ENCODE measurements at regions not wholly inside any gene's neighbourhood (a gene's known extent, or its start where the extent isn't known, plus 50 kb on each side); places are given as distances from the start of the nearest gene placed in this dataset.

- H3K9me3 ChIP-seq (replicated peaks; ENCODE audit: control insufficient read depth, insufficient read depth, low read length), result no peaks in the 10 kb centered on the region
- no TSS peak for BruUV-seq (replicated peaks)
- H4K20me1 ChIP-seq (replicated peaks; ENCODE audit: control insufficient read depth, extremely low read depth, insufficient read depth, low read length), result no peaks in the 10 kb centered on the region
- dilution Hi-C loops (cut with MboI; ENCODE audit: extremely low pct_ligation_motif_present, low sequenced_read_pairs) (no loop called here), intact Hi-C loops (cut with micrococcal nuclease) (no loop called here)
- H3K36me3 ChIP-seq (ENCODE audit: control insufficient read depth in 2 of 2, extremely low read depth in 1 of 2, insufficient read depth in 2 of 2, low read length in 2 of 2), result no peaks in the 10 kb centered on the region
- H3K79me2 ChIP-seq (ENCODE audit: control insufficient read depth, insufficient read depth, low read length), result no peaks in the 10 kb centered on the region
- no peak overlapping the region for H3K4me2 ChIP-seq (ENCODE audit: insufficient read depth, low read length)
- H3K9me1 ChIP-seq (replicated peaks; ENCODE audit: control insufficient read depth, extremely low read depth, insufficient read depth, low read length), result no peaks in the 10 kb centered on the region
- TF ChIP-seq, protein P1, sequence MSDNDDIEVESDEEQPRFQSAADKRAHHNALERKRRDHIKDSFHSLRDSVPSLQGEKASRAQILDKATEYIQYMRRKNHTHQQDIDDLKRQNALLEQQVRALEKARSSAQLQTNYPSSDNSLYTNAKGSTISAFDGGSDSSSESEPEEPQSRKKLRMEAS (IDR thresholded peaks at IDR 0.05; ENCODE audit: insufficient read depth, insufficient read length), result no peak
- TF ChIP-seq EZH2 (IDR thresholded peaks at IDR 0.05; ENCODE audit: borderline replicate concordance, low read depth, low read length, severe bottlenecking) (no peak), JUN (IDR thresholded peaks at IDR 0.05; ENCODE audit: borderline replicate concordance, insufficient read depth, insufficient read length, low read depth) (no peak), POLR2AphosphoS5 (IDR thresholded peaks at IDR 0.05; ENCODE audit: insufficient read depth, low read depth, low read length) (no peak), FOS (IDR thresholded peaks at IDR 0.05; ENCODE audit: borderline replicate concordance, insufficient read depth, low read length) (no peak), POLR2A (IDR thresholded peaks at IDR 0.05; ENCODE audit: low read depth, low read length) (no peak), GATA2 (IDR thresholded peaks at IDR 0.05; ENCODE audit: insufficient read depth, insufficient read length, low read depth, low read length) (no peak), MYC (IDR thresholded peaks at IDR 0.05; ENCODE audit: low read depth, low read length) (no peak)
- TF ChIP-seq, protein P2, sequence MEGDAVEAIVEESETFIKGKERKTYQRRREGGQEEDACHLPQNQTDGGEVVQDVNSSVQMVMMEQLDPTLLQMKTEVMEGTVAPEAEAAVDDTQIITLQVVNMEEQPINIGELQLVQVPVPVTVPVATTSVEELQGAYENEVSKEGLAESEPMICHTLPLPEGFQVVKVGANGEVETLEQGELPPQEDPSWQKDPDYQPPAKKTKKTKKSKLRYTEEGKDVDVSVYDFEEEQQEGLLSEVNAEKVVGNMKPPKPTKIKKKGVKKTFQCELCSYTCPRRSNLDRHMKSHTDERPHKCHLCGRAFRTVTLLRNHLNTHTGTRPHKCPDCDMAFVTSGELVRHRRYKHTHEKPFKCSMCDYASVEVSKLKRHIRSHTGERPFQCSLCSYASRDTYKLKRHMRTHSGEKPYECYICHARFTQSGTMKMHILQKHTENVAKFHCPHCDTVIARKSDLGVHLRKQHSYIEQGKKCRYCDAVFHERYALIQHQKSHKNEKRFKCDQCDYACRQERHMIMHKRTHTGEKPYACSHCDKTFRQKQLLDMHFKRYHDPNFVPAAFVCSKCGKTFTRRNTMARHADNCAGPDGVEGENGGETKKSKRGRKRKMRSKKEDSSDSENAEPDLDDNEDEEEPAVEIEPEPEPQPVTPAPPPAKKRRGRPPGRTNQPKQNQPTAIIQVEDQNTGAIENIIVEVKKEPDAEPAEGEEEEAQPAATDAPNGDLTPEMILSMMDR (IDR thresholded peaks at IDR 0.05; ENCODE audit: extremely low read depth in 1 of 2, insufficient read depth in 1 of 2, low read depth in 1 of 2, low read length in 2 of 2), result no peak
- ChIA-PET POLR2A (no interaction called here), CTCF (no interaction called here)
- no peak overlapping the region for H3K9ac ChIP-seq (replicated peaks; ENCODE audit: extremely low read depth, insufficient read depth, low read length)
- FAIRE-seq (no peak), DNase-seq (ENCODE audit: low read depth, low spot score) (no peak)
- no peaks in the 10 kb centered on the region for H3K27me3 ChIP-seq (ENCODE audit: control insufficient read depth in 2 of 2, insufficient read depth in 2 of 2, low read length in 2 of 2)
- H3K27ac ChIP-seq (ENCODE audit: insufficient read depth, low read depth, low read length), result no peak overlapping the region
- no peak overlapping the region for H2AFZ ChIP-seq (ENCODE audit: low read depth, low read length)
- H3K4me3 ChIP-seq (replicated peaks in 1 of 3; ENCODE audit: insufficient read depth in 1 of 3, low read depth in 1 of 3, low read length in 3 of 3), result no peak overlapping the region
- H3K4me1 ChIP-seq (ENCODE audit: control insufficient read depth, extremely low read depth, insufficient read depth, low read length), result no peaks in the 10 kb centered on the region
Observed at GRCh38 chr21:24395320-24395923, 1211.9 kb downstream of the MRPL39 start.

Data from endothelial cell of umbilical vein (primary cell).